Mammary epithelial cell (primary cell): ENCODE measurements at regions not wholly inside any gene's neighbourhood (a gene's known extent, or its start where the extent isn't known, plus 50 kb on each side); places are given as distances from the start of the nearest gene placed in this dataset.

Experiments used
- EZH2 ChIP-seq: IDR thresholded peaks from 2 replicates; pipeline ENCODE4 v1.6.1; 2012; ENCODE audit warnings: low read length, inconsistent platforms, borderline replicate concordance
- TF ChIP-seq, protein P1 (sequence below), 2 donors: IDR thresholded peaks in 1 of 2; conservative IDR thresholded peaks in 1 of 2; 2 replicates each; pipeline ENCODE4 v1.5.1; 2011 to 2012; ENCODE audit warnings: inconsistent platforms in 2 of 2, low read length in 2 of 2, mild to moderate bottlenecking in 2 of 2, control low read depth in 1 of 2, low read depth in 1 of 2; ENCODE audit not compliant: insufficient read depth in 1 of 2; ENCODE audit errors: extremely low read depth in 1 of 2

- TF ChIP-seq, protein P1, sequence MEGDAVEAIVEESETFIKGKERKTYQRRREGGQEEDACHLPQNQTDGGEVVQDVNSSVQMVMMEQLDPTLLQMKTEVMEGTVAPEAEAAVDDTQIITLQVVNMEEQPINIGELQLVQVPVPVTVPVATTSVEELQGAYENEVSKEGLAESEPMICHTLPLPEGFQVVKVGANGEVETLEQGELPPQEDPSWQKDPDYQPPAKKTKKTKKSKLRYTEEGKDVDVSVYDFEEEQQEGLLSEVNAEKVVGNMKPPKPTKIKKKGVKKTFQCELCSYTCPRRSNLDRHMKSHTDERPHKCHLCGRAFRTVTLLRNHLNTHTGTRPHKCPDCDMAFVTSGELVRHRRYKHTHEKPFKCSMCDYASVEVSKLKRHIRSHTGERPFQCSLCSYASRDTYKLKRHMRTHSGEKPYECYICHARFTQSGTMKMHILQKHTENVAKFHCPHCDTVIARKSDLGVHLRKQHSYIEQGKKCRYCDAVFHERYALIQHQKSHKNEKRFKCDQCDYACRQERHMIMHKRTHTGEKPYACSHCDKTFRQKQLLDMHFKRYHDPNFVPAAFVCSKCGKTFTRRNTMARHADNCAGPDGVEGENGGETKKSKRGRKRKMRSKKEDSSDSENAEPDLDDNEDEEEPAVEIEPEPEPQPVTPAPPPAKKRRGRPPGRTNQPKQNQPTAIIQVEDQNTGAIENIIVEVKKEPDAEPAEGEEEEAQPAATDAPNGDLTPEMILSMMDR (conservative IDR thresholded peaks at IDR 0.05 in 1 of 2, IDR thresholded peaks at IDR 0.05 in 1 of 2; ENCODE audit: extremely low read depth in 1 of 2, insufficient read depth in 1 of 2, low read depth in 1 of 2, low read length in 2 of 2): no peak
- no peak for TF ChIP-seq EZH2
Observed at GRCh38 chr13:63737418-63737817, 2321.8 kb upstream of the PCDH20 start.
